ENCODE measurements at regions not wholly inside any gene's neighbourhood (a gene's known extent, or its start where the extent isn't known, plus 50 kb on each side); places are given as distances from the start of the nearest gene placed in this dataset.

DNA sequence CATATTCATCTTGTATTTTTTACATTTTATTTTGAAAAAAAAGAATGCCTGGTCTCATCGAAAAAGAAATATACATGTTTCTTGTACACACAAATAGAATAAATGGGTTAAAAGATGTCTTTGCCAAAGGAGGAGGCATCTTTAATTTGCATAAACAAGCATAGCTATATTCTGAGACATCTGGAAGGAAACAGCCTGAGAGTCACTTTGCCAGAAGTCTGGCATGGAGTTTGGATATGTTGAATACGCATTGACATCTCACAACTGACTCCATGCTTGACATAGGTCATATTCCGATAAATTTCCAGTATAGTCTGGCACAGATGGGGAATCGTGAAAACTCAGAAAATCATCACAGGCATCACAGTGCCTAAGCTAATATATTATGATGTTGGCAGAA is 1317.5 kb upstream of the CELF4 start:
- no peak for TF ChIP-seq ZNF274 (IDR thresholded peaks at IDR 0.05; ENCODE audit: low read depth, low read length)
- no peak for TF ChIP-seq YY1 (IDR thresholded peaks at IDR 0.05; ENCODE audit: insufficient read depth, insufficient read length)
- no peak for TF ChIP-seq SUZ12 (IDR thresholded peaks at IDR 0.05; ENCODE audit: extremely low read depth, insufficient read depth, insufficient read length)

Data from NT2/D1 (cell line).